GM18873 (cell line): ENCODE measurements at regions not wholly inside any gene's neighbourhood (a gene's known extent, or its start where the extent isn't known, plus 50 kb on each side); places are given as distances from the start of the nearest gene placed in this dataset.

Experiments
- ATAC-seq: cut with Tn5 transposase; IDR thresholded peaks from one replicate; pipeline ENCODE4 v1.9.1; 2021; ENCODE audit warnings: mild to moderate bottlenecking, moderate library complexity, moderate number of reproducible peaks; ENCODE audit not compliant: unreplicated experiment, low FRiP score

DNA sequence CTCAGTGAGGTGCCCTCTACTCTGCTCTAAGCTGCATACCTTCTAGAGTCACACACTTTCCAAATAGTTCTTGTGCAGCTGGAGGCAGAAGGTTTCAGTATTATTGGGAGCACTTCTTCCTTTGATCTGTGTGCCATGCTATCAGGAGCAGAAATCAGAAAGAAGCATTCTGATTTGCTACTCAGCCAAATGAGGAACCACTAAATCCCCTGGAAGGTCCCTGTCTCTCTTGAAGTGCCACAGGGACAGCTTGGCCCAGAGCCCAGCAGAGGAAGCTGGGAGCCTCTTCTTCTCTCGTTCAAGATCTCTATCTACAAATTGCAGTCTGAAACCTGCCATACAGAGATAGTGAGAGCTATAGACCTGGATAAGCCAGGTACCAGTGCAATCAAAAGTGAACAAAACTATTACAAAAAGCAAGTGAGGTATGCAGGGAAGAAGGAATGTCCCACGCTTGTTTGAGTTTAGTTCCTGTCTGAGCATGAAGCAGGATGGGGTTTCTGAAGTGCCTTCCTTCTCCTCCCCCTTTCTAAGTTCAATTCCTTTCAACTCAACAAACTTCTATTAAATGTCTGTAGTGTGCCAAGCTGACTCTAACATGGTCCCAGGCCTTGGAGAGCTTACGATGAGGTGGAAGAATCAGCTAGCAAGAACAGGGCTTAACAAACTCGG is 100.9 kb upstream of the PARP11 start:
- ATAC-seq = no peak

- no peak for ATAC-seq
These were observed 100.2 kb upstream of the PARP11 start for GRCh38 chr12:3973269-3973884.

GRCh38 chr12:3972576-3972975 is 99.4 kb upstream of the PARP11 start:
- no peak for ATAC-seq

- ATAC-seq = no peak
These were observed 95.3 kb upstream of the PARP11 start for GRCh38 chr12:3968523-3968922.

GRCh38 chr12:3967556-3968160 is 94.5 kb upstream of the PARP11 start:
- no peak for ATAC-seq

GRCh38 chr12:3966376-3966775 is 93.2 kb upstream of the PARP11 start:
- ATAC-seq = no peak

- ATAC-seq = no peak
These were observed 91.8 kb upstream of the PARP11 start for GRCh38 chr12:3965046-3965445.

GRCh38 chr12:3964439-3964838 is 91.2 kb upstream of the PARP11 start:
- no peak for ATAC-seq

DNA sequence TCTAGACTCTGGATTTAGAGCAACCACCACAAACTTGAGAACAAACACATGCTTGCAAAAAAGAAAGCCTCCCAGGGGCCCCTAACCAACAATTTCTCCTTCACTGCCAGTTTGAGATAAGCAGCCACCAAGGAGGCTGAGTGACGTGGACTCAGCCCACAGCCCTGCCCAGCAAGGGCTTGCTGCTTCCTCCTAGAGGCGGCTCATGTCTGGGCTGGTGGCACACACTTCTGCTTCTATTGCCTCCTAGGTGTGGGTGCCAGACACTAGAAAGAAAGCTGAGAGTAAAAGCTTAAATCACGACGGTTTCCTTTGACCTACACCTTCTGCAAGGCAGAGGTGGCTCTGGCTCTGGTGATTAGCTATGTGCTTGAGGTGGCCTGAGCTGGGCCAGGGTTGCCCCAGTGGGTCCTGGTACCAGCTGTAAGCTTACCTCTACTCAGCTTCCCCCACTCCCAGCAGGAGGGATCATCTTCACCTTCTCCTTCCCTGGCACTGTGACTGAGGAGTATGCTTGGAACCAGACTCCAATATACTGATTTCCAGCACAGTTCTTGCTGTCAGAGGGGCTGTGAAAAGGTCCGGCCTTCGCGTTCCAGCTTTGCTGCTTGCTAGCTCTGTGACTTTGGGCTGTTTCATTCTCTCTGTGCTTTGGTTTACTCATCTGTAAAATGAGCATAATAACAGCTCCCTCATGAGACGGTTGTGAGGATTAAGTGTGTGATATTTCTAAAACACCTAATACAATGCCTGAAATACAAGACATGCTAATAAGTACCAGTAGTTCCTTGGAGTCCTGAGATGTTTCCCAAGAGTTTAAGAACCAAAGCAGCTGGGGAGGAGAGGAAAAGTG is 89.7 kb upstream of the PARP11 start:
- ATAC-seq = no peak

DNA sequence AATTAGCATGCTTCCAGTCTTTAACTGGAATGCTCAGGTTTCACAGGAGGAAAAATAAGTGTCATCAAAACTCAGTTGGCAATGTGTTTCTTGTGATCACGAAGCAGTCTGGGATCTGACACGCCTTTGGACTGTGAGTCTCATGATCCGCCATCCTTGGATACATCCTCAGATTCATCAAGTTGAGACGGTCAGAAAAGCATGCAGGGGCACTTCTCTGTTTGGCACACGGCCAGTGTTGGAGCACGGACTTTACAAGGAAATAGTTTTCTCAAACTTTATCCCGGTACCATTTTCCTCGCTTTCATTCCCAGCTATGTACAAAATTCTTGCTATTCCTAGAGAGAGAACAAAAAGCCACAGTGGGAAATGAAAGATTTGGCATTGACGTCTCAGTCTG is 88.4 kb upstream of the PARP11 start:
- ATAC-seq = no peak

- ATAC-seq = no peak
These were observed 86.8 kb upstream of the PARP11 start for GRCh38 chr12:3959799-3960560.

DNA sequence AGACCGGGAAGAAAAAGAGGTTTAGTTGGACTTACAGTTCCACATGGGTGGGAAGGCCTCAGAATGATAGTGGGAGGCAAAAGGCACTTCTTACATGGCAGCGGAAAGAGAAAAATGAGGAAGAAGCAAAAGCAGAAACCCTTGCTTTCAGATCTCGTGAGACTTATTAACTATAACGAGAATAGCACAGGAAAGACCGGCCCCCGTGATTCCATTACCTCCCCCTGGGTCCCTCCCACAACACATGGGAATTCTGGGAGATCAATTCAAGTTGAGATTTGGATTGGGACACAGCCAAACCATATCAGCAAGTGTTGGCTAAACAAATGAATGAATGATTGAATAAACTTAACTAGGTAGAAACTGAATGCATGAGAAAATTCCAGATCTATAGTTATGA is 85.3 kb upstream of the PARP11 start:
- ATAC-seq = no peak

- no peak for ATAC-seq
These were observed 78.4 kb upstream of the PARP11 start for GRCh38 chr12:3951380-3952135.

GRCh38 chr12:3950714-3951320 is 77.6 kb upstream of the PARP11 start:
- no peak for ATAC-seq

DNA sequence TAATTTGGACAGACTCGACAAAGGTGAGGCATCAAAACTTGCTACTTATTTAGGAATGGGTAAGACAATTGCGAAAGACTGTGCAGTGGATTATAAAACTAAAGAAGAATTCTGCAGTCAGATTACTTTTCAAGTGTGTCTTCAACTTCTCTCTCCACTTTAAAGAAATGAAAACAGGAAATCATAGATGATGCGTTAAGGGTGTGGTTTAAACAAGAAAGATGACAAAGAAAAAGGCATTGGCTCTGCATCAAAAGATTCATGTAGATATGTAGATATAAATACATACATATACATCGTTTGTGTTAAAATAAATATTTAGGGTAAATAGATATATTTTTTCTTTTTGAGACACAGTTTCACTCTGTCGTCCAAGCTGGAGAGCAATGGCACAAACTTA is 74.6 kb upstream of the PARP11 start:
- ATAC-seq = no peak

DNA sequence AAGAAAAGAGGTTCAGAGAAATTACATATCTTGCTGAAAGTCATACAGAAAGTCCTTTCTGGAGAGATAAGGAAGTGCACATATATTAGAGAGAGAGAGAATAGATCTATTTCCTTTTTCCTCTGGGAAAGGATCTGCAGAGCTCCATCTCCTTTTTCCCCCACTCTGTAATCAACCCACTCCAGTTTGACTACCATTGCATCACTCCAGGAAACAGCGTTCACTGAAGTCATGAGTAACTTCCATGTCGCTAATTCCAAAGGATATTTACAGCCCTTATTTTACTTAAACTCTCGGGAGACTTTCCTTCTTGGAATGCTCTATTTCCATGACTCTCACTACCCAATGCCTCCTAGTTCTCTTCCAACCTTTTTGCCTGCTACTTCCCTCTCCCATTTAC is 72.5 kb upstream of the PARP11 start:
- ATAC-seq = no peak

GRCh38 chr12:3944620-3945019 is 71.4 kb upstream of the PARP11 start:
- ATAC-seq = no peak

- no peak for ATAC-seq
These were observed 64.9 kb upstream of the PARP11 start for GRCh38 chr12:3938042-3938544.

GRCh38 chr12:3935078-3935477 is 61.9 kb upstream of the PARP11 start:
- no peak for ATAC-seq
